Erythroblast (primary cell): ENCODE measurements at regions not wholly inside any gene's neighbourhood (a gene's known extent, or its start where the extent isn't known, plus 50 kb on each side); places are given as distances from the start of the nearest gene placed in this dataset.

Experiments
- DNase-seq, 2 experiments: peaks; one replicate each; lab custom pipeline; 2025; lab: John Stamatoyannopoulos, UW
- GATA1 ChIP-seq: IDR thresholded peaks from 2 replicates; pipeline ENCODE4 v1.6.1; 2011; ENCODE audit warnings: low read depth, mild to moderate bottlenecking, control low read depth, low read length, moderate library complexity
- POLR2A ChIP-seq: IDR thresholded peaks from 2 replicates; pipeline ENCODE4 v1.6.1; 2011; ENCODE audit warnings: mild to moderate bottlenecking, low read length

- TF ChIP-seq POLR2A (no peak), GATA1 (no peak)
- no peak for DNase-seq
Observed at GRCh38 chrX:10078266-10078665, 78.5 kb upstream of the CLCN4 start.

- TF ChIP-seq POLR2A (no peak), GATA1 (no peak)
- DNase-seq = no peak
Observed at GRCh38 chrX:10079231-10079630, 77.5 kb upstream of the CLCN4 start.

GRCh38 chrX:10083809-10084208, 73.0 kb upstream of the CLCN4 start:
- no peak for TF ChIP-seq POLR2A
- TF ChIP-seq GATA1 = no peak
- no peak for DNase-seq

GRCh38 chrX:10085223-10085622, 71.6 kb upstream of the CLCN4 start:
- DNase-seq = no peak
- no peak for TF ChIP-seq GATA1

- no peak for DNase-seq
- TF ChIP-seq GATA1 (no peak), POLR2A (no peak)
Observed at GRCh38 chrX:10086676-10087075, 70.1 kb upstream of the CLCN4 start.

- TF ChIP-seq POLR2A = no peak
- no peak for TF ChIP-seq GATA1
- no peak for DNase-seq
Observed at GRCh38 chrX:10087391-10087790, 69.4 kb upstream of the CLCN4 start.

GRCh38 chrX:10089378-10089795, 67.4 kb upstream of the CLCN4 start:
- TF ChIP-seq GATA1 = no peak
- DNase-seq = no peak

- DNase-seq = no peak
- TF ChIP-seq POLR2A (no peak), GATA1 (no peak)
Observed at GRCh38 chrX:10090319-10090718, 66.5 kb upstream of the CLCN4 start.

- no peak for DNase-seq
- TF ChIP-seq GATA1 = no peak
- no peak for TF ChIP-seq POLR2A
Observed at GRCh38 chrX:10095246-10095645, 61.5 kb upstream of the CLCN4 start.

- peak in 1 of 2 experiments; percentile 5 for DNase-seq
- TF ChIP-seq POLR2A (no peak), GATA1 (no peak)
Observed at GRCh38 chrX:10095698-10096432, 60.9 kb upstream of the CLCN4 start.

- DNase-seq = no peak
Observed at GRCh38 chrX:10098270-10098713, 58.5 kb upstream of the CLCN4 start.

GRCh38 chrX:10099411-10099810, 57.4 kb upstream of the CLCN4 start:
- TF ChIP-seq POLR2A = no peak
- no peak for TF ChIP-seq GATA1
- no peak for DNase-seq

More at GRCh38 chrX:10098270-10098713, 58.5 kb upstream of the CLCN4 start:
- TF ChIP-seq POLR2A (no peak), GATA1 (no peak)

- TF ChIP-seq GATA1 = no peak
- DNase-seq = no peak
Observed at GRCh38 chrX:10101269-10101668, 55.5 kb upstream of the CLCN4 start.

GRCh38 chrX:10102046-10102704, 54.6 kb upstream of the CLCN4 start:
- no peak for DNase-seq
- no peak for TF ChIP-seq GATA1
- no peak for TF ChIP-seq POLR2A

GRCh38 chrX:10103023-10103422, 53.8 kb upstream of the CLCN4 start:
- DNase-seq = no peak
- TF ChIP-seq GATA1 (no peak), POLR2A (no peak)
